ENCODE measurements at regions not wholly inside any gene's neighbourhood (a gene's known extent, or its start where the extent isn't known, plus 50 kb on each side); places are given as distances from the start of the nearest gene placed in this dataset.
A peak's percentile ranks its signal among the peaks of the same experiment; 100 is the strongest.

- no peak for DNase-seq
Measured at GRCh38 chr5:96282020-96282419, 151.0 kb downstream of the PCSK1 start.

GRCh38 chr5:96280946-96281393, 152.1 kb downstream of the PCSK1 start:
- DNase-seq: no peak

- DNase-seq: no peak
Measured at GRCh38 chr5:96279801-96280542, 153.1 kb downstream of the PCSK1 start.

GRCh38 chr5:96278981-96279380, 154.1 kb downstream of the PCSK1 start:
- no peak for DNase-seq

- DNase-seq: no peak
Measured at GRCh38 chr5:96275051-96275450, 158.0 kb downstream of the PCSK1 start.

- DNase-seq: no peak
Measured at GRCh38 chr5:96265487-96265886, 167.6 kb downstream of the PCSK1 start.

- DNase-seq: no peak
Measured at GRCh38 chr5:96264047-96264446, 169.0 kb downstream of the PCSK1 start.

- DNase-seq: no peak
Measured at GRCh38 chr5:96262105-96262504, 170.9 kb downstream of the PCSK1 start.

GRCh38 chr5:96260009-96260408, 173.0 kb downstream of the PCSK1 start:
- DNase-seq: no peak

GRCh38 chr5:96259151-96259772, 173.8 kb downstream of the PCSK1 start:
- DNase-seq: no peak

GRCh38 chr5:96258692-96259091, 174.4 kb downstream of the PCSK1 start:
- no peak for DNase-seq

GRCh38 chr5:96257904-96258303, 175.1 kb downstream of the PCSK1 start:
- no peak for DNase-seq

GRCh38 chr5:96256795-96257470, 176.1 kb downstream of the PCSK1 start:
- no peak for DNase-seq

- no peak for DNase-seq
Measured at GRCh38 chr5:96254980-96255691, 177.9 kb downstream of the PCSK1 start.

GRCh38 chr5:96253140-96253539, 179.9 kb downstream of the PCSK1 start:
- DNase-seq: no peak

- DNase-seq: no peak
Measured at GRCh38 chr5:96252596-96252995, 180.5 kb downstream of the PCSK1 start.

- DNase-seq: no peak
Measured at GRCh38 chr5:96250782-96251181, 182.3 kb downstream of the PCSK1 start.

- DNase-seq: no peak
Measured at GRCh38 chr5:96248131-96248530, 184.9 kb downstream of the PCSK1 start.

GRCh38 chr5:96247708-96248107, 185.3 kb downstream of the PCSK1 start:
- DNase-seq: no peak

- peak; percentile 7 for DNase-seq
Measured at GRCh38 chr5:96247097-96247701, 185.8 kb downstream of the PCSK1 start.

- no peak for DNase-seq
Measured at GRCh38 chr5:96245140-96246091, 187.6 kb downstream of the PCSK1 start.

GRCh38 chr5:96244696-96245095, 188.4 kb downstream of the PCSK1 start:
- no peak for DNase-seq

Data from NCI-H510A treated with DMSO at 0.1 percent for 48 hours (cell line).